Stimulated activated naive CD8-positive, alpha-beta T cell treated with anti-CD3 and anti-CD28 coated beads, Interleukin-15, amount 100 ng/mL, for 72 hours (primary cell): ENCODE measurements at regions not wholly inside any gene's neighbourhood (a gene's known extent, or its start where the extent isn't known, plus 50 kb on each side); places are given as distances from the start of the nearest gene placed in this dataset.

Experiments
- ATAC-seq: fragments of 150-1000 bp; cut with Tn5 transposase; 2 replicates; pipeline ENCODE4 v1.10.0; 2021; ENCODE audit warnings: mild to moderate bottlenecking, moderate library complexity
- DNase-seq, 2 donors: peaks; one replicate each; pipeline ENCODE4 v3.0.0; 2021 to 2022
- H3K27ac Mint-ChIP-seq, 2 donors: one replicate each; pipeline ENCODE4 v1.8.0; 2022; ENCODE audit warnings: mild to moderate bottlenecking in 2 of 2, mixed read lengths in 2 of 2, moderate library complexity in 2 of 2
- H3K27me3 Mint-ChIP-seq: one replicate; pipeline ENCODE4 v1.8.0; 2022; ENCODE audit warnings: mixed read lengths
- H3K4me1 Mint-ChIP-seq: one replicate; pipeline ENCODE4 v1.8.0; 2022; ENCODE audit warnings: mild to moderate bottlenecking, mixed read lengths
- H3K4me3 Mint-ChIP-seq, 2 donors: one replicate each; pipeline ENCODE4 v1.8.0; 2022; ENCODE audit warnings: mild to moderate bottlenecking in 2 of 2, mixed read lengths in 2 of 2, moderate library complexity in 1 of 2
- H3K9me3 Mint-ChIP-seq, 2 donors: one replicate each; pipeline ENCODE4 v1.8.0; 2022; ENCODE audit warnings: mixed read lengths in 2 of 2

DNA sequence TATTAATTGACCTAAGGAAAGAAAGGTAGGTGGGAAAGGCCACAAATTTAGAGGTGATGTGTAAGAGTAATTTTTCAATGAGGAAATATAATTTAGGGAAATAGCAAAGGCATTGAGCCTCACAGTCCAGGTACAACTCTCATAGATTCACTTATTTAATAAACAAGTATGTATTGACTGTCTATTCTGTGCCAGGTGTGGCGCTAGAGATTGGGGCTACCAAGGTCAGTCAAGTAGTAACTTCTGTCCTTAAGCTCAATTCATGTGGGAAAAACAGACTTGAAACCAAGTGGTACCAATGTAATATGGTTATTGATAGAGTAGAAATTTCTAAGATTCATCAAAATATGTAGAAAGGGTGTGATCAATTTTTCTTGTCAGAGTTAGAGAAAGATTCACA, 257.5 kb downstream of the C4orf33 start:
- DNase-seq: no peak
- H3K27me3 Mint-ChIP-seq: peaks cover 22% of the 10 kb centered on the region
- H3K4me3 Mint-ChIP-seq: no peak overlapping the region
- ATAC-seq: no peak
- no peaks in the 10 kb centered on the region for H3K9me3 Mint-ChIP-seq
- H3K27ac Mint-ChIP-seq: no peak overlapping the region
- no peaks in the 10 kb centered on the region for H3K4me1 Mint-ChIP-seq

DNA sequence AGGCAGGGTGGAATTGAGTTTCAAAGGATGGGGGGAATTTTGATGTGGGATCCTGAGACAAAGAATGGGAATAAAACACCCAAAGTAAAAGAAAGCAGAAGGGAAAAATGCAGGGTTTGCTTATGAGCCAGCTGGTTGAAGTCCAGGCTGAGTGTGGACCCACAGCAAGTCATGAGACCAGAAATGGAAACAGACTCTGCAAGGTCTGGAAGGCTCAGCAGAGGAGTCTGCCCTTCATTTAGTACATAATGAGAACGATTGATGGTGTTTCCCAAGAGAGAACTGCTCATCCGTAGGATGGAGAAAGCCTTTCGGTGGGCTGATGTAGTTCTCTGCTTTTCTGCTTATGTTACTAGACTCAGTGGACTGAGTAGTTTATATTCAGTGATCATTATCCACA, 259.1 kb downstream of the C4orf33 start:
- peaks cover 22% of the 10 kb centered on the region for H3K27me3 Mint-ChIP-seq
- no peak overlapping the region for H3K4me3 Mint-ChIP-seq
- H3K27ac Mint-ChIP-seq: no peak overlapping the region
- DNase-seq (no peak), ATAC-seq (no peak)
- H3K9me3 Mint-ChIP-seq: no peaks in the 10 kb centered on the region
- H3K4me1 Mint-ChIP-seq: no peaks in the 10 kb centered on the region

DNA sequence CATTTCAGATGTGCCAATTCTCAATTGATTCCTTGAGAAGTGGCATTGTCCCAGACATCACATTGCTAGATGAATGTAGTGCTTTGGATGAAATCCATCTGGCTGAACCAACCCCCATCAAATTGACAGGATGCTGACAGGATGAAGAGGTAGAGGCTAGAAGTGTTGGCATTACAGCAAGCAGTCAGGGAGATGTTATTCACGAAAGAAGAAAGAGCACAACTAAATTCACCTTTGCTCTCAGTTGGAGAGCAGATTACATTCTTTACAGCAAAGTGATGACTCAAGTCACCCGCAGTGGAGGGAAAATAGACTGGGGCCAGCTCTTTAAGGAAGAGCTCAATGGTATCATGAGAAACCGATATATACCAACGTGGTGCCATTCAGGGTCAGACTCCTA, 259.6 kb downstream of the C4orf33 start:
- DNase-seq: no peak
- no peaks in the 10 kb centered on the region for H3K9me3 Mint-ChIP-seq
- no peaks in the 10 kb centered on the region for H3K4me1 Mint-ChIP-seq
- H3K27me3 Mint-ChIP-seq: peaks cover 22% of the 10 kb centered on the region
- H3K4me3 Mint-ChIP-seq: no peak overlapping the region
- ATAC-seq: no peak
- no peak overlapping the region for H3K27ac Mint-ChIP-seq

DNA sequence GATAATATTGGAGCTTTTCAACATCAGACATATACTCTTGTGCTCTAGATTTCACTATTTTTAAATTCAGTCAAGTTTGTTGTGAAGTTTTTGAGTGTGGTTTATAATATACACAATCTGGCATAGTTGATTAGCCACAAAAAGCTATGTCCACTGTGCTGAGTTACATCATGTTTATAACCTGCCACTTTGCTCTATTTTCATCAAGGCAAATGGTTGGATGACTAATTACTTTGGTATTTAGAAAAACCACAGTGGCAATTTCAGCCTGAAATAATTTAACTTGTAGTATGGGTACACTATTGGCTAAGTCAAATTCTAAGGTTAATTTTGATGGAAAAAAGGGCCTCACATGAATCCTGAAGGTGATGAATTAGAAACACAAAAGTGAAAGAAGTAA, 262.6 kb downstream of the C4orf33 start:
- DNase-seq: no peak
- Mint-ChIP-seq H3K27ac (no peak overlapping the region), H3K4me1 (no peaks in the 10 kb centered on the region), H3K9me3 (no peaks in the 10 kb centered on the region), H3K4me3 (no peak overlapping the region), H3K27me3 (peaks cover 22% of the 10 kb centered on the region)
- no peak for ATAC-seq

DNA sequence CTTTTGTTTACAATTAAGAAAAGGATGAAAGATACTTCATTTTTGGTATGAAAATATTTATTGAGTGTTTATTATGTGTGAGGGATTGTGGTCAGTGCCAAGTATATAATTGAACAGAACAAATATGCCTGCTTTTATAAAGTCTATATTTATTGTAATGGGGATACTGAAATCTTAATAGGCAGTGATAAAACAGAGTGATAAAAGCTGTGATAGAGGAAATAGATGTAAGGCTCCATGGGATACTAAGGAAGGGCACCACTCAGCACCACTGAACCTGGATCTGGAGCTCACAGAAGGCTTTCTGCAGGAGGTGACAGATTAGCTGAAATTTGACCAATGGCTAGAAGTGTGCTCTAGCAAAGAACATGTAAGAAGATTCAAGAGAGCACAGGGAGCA, 263.5 kb downstream of the C4orf33 start:
- H3K9me3 Mint-ChIP-seq: no peaks in the 10 kb centered on the region
- DNase-seq: no peak
- ATAC-seq: no peak
- H3K4me1 Mint-ChIP-seq: no peaks in the 10 kb centered on the region
- H3K27me3 Mint-ChIP-seq: peaks cover 14% of the 10 kb centered on the region
- H3K27ac Mint-ChIP-seq: no peak overlapping the region
- no peak overlapping the region for H3K4me3 Mint-ChIP-seq

DNA sequence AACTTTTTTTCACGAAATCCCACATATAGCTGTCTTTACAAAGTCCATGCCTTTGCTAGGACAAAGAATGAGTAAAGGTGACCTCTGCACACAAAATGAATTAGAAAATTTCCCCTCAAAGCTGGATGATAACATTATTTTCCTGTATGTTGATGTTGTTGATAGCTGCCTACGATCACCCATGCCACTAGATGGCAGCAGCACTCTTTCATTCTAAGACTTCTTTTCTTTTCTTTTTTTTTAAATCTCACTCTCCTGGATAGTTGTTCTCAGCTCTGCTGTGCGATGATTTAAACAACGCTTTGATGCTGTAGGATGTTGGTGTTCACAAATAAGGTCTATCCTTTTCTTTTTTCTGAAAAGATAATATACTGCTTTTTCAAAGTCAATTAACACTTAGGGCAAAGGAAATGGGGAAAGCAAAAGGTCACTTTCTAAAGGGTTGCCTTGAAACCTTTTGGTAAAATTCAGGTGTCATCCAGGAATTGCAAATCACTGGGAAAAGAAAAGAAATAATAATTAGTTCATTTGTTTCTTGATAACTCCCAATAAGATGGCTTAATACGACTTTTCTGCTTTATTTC, 266.8 kb downstream of the C4orf33 start:
- ATAC-seq: no peak
- Mint-ChIP-seq H3K27me3 (peaks cover 5% of the 10 kb centered on the region), H3K4me1 (no peaks in the 10 kb centered on the region), H3K27ac (no peak overlapping the region), H3K9me3 (no peaks in the 10 kb centered on the region), H3K4me3 (no peak overlapping the region)
- peak; percentile 20 to 28 for DNase-seq

DNA sequence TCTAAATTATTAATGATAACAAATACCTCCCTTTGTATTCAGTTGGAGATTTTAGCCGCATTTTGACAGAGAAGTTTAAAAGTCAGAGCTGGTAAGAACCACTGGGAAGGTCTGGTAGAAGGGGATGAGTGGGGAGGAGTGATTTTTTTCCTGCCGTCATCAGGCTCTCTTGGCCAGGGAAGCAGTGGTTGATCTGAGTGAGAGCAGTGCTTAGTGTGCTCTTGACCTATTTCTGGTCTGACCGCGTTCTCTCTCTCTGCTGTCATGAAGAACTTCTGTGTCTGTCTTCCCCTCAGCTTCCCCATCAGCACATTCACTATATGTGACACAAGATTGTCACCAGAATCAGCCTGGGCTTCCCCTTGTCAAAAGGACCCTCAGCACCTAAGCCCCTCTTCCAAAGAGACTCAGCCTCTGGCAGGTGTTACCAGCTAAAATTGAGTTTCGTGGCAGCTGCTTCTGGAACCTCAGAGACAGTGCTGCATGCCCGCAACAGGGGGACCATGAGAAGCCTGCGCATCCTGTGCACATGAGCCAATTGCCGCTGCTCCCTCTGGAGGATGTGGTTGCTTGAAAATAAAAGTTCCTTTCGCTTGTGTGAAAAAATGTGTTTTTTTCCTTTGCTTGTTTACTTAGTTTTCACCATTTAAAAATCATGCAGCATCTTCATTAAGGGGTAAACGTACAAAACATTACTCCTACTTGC, 268.9 kb downstream of the C4orf33 start:
- no peak for DNase-seq
- H3K4me1 Mint-ChIP-seq: no peaks in the 10 kb centered on the region
- H3K27me3 Mint-ChIP-seq: peaks cover 17% of the 10 kb centered on the region
- ATAC-seq: peak; percentile 67
- H3K9me3 Mint-ChIP-seq: no peaks in the 10 kb centered on the region
- H3K27ac Mint-ChIP-seq: no peak overlapping the region
- no peak overlapping the region for H3K4me3 Mint-ChIP-seq

DNA sequence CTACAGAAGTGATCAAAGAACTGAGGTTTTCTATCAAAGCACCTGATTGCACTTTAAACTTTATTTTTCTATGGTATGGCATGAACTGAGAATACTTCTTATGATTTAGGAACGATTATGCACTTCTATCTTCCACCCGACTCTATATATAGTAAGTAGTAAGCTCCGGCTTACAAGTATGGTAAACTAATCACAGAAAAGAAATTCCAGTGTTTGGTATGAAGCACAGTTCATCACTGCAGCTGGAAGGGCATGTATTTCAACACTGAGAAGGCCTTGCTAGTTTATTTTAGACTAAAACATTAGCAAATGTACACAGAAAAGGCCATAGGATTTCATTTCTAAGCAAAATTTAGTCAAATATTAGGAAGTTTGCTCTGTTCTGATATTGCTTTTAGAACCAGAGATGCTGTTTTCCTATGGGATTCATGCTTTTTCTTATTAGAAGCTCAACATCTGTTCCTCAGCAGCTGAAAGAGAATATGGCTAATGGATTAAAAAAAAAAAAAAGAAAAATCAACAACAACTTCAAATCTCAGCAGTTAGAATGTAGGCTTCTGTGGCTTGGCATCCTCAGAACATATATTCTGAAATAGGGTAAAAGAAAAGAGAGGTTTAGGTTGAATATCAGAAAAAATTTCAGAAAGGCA, 273.5 kb downstream of the C4orf33 start:
- Mint-ChIP-seq H3K27me3 (peaks cover 17% of the 10 kb centered on the region), H3K4me1 (no peaks in the 10 kb centered on the region), H3K27ac (no peak overlapping the region), H3K9me3 (no peaks in the 10 kb centered on the region), H3K4me3 (no peak overlapping the region)
- no peak for ATAC-seq
- no peak for DNase-seq

DNA sequence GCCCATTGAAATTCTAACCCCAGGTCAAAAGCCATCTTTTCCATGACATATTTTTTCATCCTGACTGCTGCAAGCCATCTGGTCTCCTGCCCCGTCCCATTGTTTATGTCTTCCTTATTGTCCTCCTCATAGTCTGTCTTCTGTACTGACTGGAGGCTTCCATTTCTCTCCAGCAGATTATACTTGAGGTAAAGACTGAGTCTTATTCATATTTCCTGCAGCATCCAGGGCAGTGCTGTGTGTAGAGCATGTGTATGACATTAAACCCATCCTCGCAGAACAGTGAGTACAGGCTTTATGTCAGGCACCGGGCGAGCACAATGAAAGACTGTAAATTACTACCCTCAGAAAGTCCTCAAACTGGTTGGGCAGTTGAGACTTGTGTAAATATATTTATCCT, 275.1 kb downstream of the C4orf33 start:
- peaks cover 25% of the 10 kb centered on the region for H3K27me3 Mint-ChIP-seq
- ATAC-seq (no peak), DNase-seq (no peak)
- no peaks in the 10 kb centered on the region for H3K9me3 Mint-ChIP-seq
- no peaks in the 10 kb centered on the region for H3K4me1 Mint-ChIP-seq
- no peak overlapping the region for H3K27ac Mint-ChIP-seq
- H3K4me3 Mint-ChIP-seq: no peak overlapping the region

DNA sequence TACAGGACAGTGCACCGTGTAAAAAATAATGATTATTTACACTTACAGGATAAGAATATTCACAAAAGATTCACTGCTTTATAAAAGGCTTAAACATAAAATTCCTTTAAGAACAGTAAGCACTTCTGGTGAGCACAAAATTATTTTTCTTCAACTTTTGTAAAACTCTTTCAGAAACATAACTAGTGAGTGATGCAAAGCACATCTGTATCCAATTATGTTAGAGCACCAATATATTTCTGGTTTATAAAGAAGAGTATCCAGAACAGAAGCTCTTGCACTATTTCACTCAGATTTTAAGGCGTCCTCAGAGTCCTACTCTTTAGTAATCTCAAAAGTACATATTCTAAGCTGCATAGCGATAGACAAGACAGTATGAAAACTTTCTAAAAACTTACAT, 276.0 kb downstream of the C4orf33 start:
- Mint-ChIP-seq H3K4me1 (no peaks in the 10 kb centered on the region), H3K9me3 (no peaks in the 10 kb centered on the region), H3K27ac (no peak overlapping the region), H3K27me3 (peaks cover 25% of the 10 kb centered on the region), H3K4me3 (no peak overlapping the region)
- ATAC-seq: no peak
- no peak for DNase-seq

DNA sequence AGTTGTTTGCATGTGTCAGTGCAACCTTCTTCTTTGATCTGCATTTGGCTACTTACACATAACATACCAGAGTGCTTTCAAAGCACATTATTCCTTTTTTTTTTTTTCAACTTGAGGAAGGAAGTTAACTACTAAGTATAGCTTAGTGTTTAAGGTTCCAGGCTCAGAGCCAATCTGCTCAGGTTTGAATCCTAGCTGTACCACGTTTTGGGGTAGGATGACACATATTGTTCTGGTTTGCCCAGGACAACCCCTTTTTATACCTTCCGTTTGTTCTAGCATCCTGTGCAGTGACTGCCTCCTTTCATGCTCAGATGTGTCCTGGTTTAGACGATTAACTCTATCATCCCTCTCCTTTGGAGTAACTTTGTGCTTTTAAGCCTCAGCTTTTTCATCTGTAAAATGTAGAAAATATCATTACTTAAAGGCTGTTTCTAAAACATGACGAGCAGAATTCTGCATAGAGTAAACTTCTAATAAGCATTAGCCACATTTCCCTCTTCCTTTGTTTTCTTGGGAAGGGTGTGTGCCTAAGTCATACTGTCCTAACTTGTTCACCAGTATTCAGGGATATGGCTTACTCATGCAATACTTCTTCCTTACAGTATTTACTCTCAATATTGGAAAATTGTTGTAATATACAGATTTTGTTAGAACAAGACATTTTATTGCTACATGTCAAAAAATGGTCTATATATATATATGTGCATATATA, 281.3 kb downstream of the C4orf33 start:
- DNase-seq (no peak), ATAC-seq (no peak)
- peaks cover 8% of the 10 kb centered on the region for H3K27me3 Mint-ChIP-seq
- no peak overlapping the region for H3K4me3 Mint-ChIP-seq
- H3K27ac Mint-ChIP-seq: no peak overlapping the region
- no peaks in the 10 kb centered on the region for H3K9me3 Mint-ChIP-seq
- H3K4me1 Mint-ChIP-seq: no peaks in the 10 kb centered on the region

DNA sequence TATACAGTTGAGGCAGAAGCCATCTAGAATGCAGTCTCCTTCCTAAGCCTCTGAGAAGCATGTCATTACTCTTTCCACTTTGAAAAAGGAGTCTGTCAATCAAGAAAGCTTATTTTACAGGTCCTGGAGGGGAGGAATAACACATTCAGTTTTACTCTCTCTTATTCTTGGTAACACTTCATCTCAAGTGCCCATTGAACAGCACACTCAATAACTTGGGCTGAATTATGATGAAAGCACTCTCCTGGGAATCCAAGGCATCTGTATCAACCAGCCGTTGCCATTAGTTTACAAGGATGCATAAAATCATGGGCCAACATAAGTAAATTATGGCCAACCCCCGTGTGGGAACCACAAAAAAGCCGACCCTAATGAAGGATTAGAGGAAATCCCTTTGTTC, 282.4 kb downstream of the C4orf33 start:
- no peak overlapping the region for H3K4me3 Mint-ChIP-seq
- ATAC-seq: no peak
- no peak for DNase-seq

DNA sequence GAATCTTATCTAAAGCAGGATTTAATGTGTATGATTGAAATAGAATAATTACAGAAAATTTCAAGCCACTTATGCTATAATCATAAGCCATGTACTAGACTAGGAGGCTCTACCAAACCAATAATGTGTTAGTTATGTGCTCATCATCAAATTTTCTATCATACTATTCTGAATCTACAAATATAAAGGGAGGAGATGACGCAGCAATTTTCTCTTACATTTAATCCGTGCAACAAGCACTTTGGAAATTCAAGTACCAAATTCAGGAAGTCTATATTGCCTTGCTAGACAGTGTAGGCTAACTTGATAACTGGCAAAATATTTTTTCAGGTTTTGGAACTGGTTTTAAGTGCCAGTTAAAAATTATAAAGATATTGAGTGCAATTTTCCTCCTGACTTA, 283.5 kb downstream of the C4orf33 start:
- no peaks in the 10 kb centered on the region for H3K9me3 Mint-ChIP-seq
- DNase-seq (no peak), ATAC-seq (no peak)
- H3K4me1 Mint-ChIP-seq: no peaks in the 10 kb centered on the region
- no peak overlapping the region for H3K27ac Mint-ChIP-seq
- no peak overlapping the region for H3K4me3 Mint-ChIP-seq
- H3K27me3 Mint-ChIP-seq: peaks cover 8% of the 10 kb centered on the region

More for the DNA sequence above, 282.4 kb downstream of the C4orf33 start:
- Mint-ChIP-seq H3K9me3 (no peaks in the 10 kb centered on the region), H3K27ac (no peak overlapping the region), H3K27me3 (peaks cover 8% of the 10 kb centered on the region), H3K4me1 (no peaks in the 10 kb centered on the region)

DNA sequence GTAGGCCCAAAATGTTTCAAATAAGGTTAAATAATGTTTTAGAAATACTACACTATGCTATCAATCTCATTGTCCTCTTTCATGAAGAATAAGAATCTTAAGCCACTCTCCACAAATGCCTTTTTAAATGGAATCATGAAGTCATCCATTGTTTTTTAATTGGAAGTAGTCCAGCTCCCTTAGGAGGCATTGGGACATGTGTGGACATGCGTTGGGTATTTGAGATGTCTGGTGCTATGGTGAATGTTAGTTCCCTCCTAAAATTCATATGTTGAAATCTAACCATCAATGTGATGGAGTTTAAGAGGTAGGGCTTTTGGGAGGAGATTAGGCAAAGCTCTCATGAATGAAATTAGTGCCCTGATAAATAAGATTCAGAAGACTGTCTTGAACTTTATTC, 289.0 kb downstream of the C4orf33 start:
- ATAC-seq: no peak
- no peak for DNase-seq
- Mint-ChIP-seq H3K4me3 (no peak overlapping the region), H3K9me3 (no peaks in the 10 kb centered on the region), H3K4me1 (no peaks in the 10 kb centered on the region), H3K27ac (no peak overlapping the region), H3K27me3 (peaks cover 5% of the 10 kb centered on the region)

DNA sequence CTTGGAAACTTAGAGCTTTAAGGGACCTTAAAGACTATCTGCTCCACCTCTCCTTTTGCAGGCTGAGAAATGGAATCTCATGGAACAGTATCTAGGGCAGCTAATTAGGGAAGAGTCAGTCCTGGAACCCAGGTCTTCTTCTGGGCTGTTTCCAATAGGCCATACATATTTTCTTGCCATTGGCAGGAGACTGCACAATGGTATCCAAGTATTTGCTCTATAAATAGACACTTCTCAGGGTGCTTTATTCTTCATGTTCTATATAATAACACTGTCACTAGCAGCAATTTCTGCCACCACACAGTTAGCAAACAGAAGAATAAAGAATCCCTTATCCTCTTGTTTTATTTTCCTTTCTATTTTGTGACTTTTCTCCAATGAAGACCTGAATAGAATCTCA, 291.7 kb downstream of the C4orf33 start:
- ATAC-seq (no peak), DNase-seq (no peak)
- H3K4me3 Mint-ChIP-seq: no peak overlapping the region
- no peak overlapping the region for H3K27ac Mint-ChIP-seq
- no peaks in the 10 kb centered on the region for H3K9me3 Mint-ChIP-seq
- H3K27me3 Mint-ChIP-seq: peaks cover 5% of the 10 kb centered on the region
- H3K4me1 Mint-ChIP-seq: no peaks in the 10 kb centered on the region

DNA sequence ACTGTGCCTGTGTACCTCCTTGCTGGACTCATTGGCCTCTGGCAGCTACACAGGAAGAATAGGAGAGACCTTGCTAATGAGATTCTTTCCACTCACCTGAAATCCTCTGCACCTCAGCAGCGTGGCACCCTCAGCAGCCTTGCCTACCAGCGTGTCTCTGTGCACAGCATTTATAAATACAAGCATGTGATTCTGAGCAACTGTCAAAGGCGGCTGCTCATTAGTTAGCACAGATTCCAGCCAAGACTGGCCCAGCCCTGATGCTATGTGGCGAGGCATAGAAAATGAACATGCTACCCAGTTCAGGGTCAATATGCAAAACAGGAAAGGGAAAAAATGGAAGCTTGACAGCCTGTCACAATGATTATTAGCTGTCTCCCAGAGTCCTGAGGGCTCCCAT, 298.0 kb downstream of the C4orf33 start:
- Mint-ChIP-seq H3K4me3 (no peak overlapping the region), H3K27ac (no peak overlapping the region), H3K4me1 (no peaks in the 10 kb centered on the region), H3K9me3 (peaks cover under 1 to 2% of the 10 kb centered on the region in 2 donors), H3K27me3 (no peaks in the 10 kb centered on the region)
- DNase-seq (no peak), ATAC-seq (no peak)
